HG03442 (cell line): ENCODE measurements at regions not wholly inside any gene's neighbourhood (a gene's known extent, or its start where the extent isn't known, plus 50 kb on each side); places are given as distances from the start of the nearest gene placed in this dataset.
"Not testable (repeated sequence)": the region's sequence is repeated elsewhere in the genome, so short reads cannot be mapped to it uniquely, and the experiment has no call there.

Experiments used
- ATAC-seq: cut with Tn5 transposase; IDR thresholded peaks from one replicate; pipeline ENCODE4 v1.9.1; 2021; ENCODE audit warnings: mild to moderate bottlenecking, moderate library complexity; ENCODE audit not compliant: unreplicated experiment

DNA sequence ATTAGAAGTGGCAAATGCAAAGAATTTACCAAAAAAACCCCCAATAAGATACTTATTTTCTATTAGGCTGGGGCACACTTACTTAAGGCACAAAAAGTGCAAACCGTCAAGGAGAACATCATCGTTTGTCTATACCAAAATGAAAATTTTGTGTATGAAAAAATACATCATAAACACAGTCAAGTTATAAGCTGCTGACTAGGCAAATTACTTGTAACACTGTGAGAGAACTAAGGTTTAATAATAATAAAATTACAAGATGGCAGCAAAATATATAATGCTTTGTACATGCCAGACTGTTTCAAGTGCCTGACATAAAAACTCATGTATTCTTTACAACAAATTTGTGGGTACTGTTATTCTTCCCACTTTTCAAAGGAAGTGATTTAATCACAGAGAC is 297.2 kb upstream of the CRBN start:
- ATAC-seq = no peak

DNA sequence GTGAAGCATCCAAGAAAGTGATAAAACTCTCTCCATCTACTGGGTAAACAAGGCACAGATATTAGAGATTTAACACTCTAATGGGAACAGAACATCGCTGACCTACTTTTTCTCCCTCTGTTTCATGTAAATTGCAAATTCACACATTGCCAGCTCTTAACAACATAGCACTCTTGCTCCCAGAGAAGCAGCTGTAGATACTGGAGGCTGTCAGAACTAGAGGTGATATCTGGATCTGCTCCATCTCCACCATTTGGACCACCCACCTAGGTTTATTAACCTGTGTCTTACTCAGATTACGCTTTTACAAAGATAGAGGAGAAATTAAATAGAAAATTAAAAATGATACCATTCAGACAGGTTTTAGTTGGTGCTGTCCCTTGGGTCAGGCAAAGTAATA is 289.1 kb upstream of the CRBN start:
- ATAC-seq = no peak

DNA sequence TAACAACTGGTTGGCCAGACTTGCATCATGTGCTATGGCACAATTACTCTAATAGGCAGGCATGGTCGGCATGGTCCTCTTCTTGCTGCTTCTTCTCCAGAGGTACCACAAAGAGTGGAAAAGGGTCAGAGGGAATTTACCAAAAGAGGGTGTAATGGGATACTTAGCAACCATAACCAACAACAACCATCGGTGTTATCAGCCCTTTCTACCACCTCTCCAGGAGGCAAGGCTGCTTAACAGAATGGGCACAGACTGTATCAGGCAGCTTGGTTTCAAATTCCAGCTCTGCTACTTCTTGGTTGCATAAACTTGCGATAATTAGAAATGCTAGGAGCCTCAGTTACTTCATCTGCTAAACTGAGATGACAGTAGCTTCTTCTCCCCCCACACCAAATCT is 284.6 kb upstream of the CRBN start:
- no peak for ATAC-seq

DNA sequence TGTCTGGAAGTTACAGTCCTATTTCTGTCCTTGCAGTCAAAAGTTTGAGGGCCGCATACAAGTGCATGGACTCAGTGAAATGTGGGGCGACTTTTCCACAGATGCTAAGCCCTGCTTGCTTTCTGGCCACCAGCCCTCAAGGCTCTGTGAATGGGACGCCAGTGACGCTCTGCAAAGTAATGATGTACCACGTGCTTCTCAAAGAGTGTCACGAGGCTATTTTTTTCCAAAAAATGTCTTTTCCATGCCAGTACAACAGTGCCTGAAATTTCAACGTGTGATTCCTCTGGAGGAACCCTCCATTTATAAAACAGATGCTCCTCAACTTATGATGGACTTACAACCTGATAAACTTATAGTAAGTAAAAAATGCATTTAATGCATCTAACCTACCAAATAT is 281.8 kb upstream of the CRBN start:
- ATAC-seq = no peak

DNA sequence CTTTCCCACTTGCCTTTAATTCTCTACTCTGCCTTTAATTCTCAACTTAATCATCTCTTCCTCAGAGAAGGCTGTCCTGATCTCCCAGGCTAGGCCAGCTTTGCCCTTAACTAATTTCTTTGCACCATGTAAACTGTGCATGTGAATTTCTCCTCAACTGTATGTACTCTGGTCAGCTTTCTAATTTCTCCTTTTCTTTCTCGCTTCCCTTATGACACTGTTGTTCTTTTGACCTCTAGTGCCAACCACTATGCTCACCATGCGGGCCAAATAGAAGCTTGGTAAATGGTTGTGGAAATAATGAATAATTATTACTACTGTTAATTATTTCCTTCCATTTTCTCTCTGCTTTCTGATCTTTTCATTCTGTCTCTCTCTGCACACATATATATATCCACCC is 269.0 kb upstream of the CRBN start:
- no peak for ATAC-seq

DNA sequence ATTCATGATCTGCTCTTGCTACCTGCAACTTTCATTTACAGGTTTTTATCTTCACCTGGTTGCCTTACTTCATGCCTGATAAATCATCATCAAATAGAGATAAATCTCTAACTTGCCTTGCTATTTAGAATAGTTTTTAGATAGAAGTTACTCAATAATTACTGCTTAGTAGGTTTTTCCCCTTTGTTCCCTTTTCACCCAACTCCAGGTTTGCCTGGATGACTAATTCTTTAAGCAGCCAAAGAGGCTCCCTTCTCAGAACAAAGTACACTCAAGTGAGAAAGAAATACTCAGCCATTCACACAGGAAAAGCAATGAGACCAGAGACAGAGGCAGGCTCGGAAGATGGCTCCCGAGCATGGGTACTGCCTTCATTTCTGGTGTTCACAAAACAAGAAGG is 268.1 kb upstream of the CRBN start:
- no peak for ATAC-seq

DNA sequence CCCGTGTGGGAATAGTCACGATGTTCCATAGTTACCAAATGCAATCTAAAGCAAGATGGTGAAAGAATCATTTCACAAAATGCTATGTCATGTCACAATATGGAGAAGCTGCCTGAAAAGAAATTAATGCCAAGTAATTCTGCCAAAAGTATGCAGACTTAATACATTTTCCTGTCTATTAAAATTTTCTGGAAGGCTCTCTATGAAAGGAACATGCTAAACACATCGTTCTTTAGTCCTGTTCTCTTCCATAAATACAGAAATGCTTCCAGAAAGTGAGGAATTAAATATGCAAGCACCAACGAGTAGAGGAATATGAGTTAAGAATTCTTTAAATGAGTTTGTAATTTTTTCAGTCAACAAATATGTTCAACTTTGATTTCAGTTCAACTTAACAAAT is 266.8 kb upstream of the CRBN start:
- no peak for ATAC-seq

DNA sequence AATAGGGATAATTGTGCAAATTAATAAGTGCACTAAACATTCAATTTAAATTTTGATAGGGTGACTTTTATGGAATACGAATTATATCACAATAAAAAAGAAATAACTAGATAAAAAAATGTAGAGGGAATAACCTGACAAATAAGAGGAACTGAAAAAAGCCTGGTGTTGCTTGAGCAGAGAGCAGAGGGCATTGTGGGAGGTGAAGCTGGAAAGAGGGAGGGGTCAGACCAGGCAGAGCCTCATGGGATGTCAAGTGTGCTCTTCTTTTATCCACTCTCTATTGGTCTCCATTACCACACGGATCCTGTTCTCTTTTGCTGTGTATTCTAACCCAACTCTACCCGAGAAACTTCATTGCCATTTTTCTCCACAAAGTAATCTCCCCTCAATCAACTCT is 264.0 kb upstream of the CRBN start:
- ATAC-seq = peak; percentile 53

DNA sequence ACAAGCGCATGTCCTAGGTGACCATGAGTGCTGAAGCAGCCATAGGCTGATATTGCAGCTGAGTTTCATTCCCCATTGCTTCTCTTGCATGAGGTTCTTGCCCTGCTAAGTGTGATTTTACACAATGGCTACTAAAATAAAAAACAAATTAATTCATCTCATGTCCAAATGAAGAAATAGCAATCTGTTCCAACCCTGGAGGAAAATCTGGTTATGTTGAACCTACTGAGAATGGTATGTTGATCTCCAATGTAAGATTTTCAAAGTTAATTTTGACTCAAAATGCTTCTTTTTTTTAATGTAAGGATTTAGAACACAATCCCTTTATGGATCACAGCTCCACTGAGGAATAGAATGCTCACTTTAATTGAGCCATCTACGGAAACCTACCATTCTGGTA is 254.2 kb upstream of the CRBN start:
- ATAC-seq = no peak

DNA sequence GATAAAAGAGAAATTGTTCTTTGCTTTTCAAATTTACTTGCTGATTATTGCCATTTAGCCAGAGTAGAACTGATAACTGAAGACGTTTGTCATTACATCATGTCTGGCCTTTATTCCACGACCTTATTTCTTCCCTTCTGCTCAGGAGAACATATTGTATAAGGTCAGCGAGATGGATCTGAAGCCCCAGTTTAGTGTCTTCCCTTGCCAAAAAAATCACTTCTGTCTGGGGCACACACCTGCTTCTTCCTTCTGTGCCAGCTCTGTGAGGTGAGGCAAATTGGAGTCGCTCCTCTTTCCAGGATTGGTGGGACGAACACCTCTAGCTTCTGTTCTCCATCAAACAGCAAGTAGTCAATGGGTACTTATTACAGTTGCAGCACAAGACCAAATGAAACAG is 250.3 kb upstream of the CRBN start:
- no peak for ATAC-seq

DNA sequence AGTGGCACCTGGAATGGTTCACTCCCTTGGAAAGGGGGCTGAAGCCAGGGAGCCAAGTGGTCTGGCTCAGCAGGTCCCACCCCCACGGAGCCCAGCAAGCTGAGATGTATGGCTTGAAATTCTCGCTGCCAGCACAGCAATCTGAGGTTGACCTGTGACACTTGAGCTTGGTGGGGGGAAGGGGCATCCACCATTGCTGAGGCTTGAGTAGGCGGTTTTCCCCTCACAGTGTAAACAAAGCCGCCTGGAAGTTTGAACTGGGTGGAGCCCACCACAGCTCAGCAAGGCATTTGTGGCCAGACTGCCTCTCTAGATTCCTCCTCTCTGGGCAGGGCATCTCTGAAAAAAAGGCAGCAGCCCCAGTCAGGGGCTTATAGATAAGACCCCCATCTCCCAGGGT is 228.2 kb upstream of the CRBN start:
- ATAC-seq = not testable (repeated sequence)

DNA sequence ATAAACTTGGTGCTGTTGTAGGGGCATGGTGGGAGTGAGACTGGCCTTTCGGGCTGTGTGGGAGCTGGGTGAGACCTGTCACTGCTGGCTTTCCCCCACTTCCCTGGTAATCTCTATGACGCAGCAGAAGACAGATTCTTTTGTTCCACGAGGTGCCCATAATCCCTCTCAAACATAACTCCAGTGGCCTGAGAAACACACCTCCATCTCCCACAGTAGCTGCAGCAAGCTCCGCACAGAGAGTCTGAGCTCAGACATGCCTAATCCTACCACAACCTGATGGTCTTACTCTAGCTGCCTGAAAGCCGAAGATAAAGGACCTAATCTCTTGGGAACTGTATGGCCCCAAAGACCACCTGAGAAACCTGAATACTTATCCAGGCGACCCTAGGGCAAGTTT is 225.6 kb upstream of the CRBN start:
- no peak for ATAC-seq

DNA sequence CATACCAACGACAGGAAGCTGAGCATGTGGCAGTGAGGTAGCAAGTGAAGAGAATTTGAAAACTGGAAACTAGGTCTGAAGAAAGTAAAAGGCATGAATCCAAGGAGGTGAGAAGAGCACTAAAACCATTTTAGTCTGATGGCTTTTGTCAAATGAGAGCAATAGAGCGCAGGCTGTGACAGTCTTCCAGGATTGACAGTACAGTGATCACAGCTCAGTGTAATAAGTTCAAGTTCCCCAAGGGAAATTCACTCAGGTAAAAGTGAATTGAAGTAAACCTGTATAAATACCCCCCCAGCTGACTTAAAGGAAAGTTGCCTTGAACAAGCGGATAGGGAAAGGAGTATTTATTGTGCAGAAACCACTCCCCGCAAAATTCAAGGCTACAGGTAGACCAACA is 224.2 kb upstream of the CRBN start:
- no peak for ATAC-seq

DNA sequence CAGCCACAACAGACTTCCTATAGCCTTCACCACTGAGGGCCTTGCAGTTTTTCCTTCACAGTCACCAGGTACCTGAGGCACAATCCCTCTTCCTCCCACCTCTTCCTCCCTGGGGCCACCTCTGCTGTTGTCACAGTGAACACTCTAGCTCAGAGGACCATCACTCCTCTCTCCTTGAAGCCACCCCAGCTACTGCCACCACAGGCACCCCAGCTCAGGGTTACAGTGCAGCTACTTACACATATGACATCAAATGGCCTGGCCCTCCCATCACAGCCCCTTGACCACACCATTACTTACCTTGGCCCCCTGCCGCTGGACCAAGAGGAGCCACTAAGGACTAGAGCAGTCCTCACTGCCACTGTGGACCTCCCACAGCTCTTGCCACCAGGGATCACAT is 213.5 kb upstream of the CRBN start:
- no peak for ATAC-seq

DNA sequence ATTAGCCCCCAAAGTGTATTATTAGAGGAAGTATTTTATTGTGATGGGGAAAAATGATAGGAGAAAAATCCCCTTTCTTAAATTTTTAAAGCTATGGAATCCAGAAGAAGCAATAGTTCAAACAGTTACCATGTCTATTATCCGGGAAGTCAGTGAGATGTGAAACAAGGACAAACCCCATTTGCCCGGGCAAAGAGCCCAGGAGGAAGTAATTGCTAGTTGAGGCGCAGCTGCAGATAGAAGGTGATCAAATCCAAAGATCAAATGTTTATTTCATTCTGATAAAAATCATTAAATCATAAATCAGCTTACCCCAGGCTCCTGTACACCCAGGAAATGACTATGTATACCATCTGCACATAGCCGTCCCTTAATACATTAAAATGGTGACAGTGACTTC is 204.0 kb upstream of the CRBN start:
- no peak for ATAC-seq

DNA sequence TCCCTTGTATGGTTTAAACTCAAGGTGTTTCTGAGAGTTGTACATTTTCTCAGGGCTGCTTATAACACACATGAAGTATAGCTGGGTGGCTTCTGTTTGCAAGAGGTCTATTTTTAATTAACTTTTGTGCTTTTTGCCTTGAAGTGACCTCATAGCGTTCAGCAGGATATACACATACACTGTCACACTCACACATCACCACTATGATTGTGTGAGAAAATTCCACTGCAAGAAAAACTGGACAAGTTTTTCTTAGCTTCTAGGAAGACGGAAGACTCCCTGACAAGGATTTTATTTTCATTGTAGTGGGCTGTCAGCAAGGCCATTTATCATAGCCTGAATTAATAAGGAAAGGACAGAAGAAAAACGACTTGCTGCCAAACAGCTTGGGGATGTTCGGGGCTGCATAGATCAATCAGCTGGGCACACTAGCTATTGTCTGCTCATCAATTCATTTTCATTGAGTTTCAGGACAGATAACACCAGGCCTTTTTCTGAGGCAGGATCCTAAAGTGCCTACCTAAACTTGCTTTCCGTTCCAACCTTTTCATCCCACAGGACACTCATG is 192.8 kb upstream of the CRBN start:
- no peak for ATAC-seq

DNA sequence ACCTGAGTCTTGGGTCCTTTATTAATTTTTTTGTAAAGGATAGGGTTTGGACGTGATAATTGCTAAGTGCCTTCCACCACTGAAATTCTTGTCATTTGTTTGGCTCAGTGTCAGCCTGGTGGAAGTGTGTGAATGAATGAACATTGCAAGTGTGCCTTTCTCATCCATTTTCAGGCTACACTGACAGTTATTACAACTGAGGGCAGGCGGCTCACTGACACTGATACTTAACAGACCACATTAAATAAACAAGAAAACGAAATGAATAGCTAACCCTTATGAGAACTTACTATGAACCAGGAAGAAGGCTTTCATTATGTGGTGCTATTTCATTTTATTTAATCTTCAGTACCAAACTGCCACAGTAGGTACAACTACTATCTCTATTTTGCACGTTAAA is 188.8 kb upstream of the CRBN start:
- ATAC-seq = no peak

DNA sequence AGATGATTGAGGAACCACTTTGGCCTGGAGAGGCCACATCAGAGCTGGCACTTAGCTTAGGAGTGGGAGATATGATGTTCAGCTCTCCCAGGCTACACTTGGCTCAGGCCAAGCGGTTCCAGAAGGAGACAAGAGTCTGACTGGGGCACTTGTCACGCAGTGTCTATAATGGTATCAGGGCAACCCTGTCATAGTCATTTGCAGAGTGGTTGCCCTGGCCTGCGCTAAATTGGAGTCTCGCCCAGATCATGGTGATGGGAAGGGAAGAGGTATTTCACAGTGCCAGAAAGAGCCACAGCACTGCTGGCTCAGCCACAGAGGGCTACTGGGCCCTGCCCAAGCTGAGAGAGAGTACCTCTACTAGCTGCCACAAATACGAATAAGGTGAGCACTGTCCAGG is 186.9 kb upstream of the CRBN start:
- ATAC-seq = no peak

DNA sequence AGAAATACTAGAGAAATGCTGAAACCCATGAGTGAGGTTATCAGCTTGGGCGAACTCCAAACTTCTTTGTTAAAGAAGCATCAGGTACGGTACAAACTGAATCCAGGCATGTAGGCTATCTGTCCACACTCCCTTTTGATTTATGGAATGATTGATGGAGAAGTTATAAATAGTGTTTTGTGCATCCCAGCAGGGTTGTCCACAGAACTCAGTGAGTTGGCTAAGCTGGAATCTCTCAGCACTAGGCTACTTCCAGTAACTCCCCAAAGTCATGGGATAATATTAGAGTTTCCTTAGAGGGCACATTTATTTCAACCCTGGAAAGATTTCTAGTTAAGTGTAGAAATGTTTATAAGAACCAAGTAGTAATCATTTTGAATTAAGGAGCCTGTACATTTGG is 186.2 kb upstream of the CRBN start:
- no peak for ATAC-seq

DNA sequence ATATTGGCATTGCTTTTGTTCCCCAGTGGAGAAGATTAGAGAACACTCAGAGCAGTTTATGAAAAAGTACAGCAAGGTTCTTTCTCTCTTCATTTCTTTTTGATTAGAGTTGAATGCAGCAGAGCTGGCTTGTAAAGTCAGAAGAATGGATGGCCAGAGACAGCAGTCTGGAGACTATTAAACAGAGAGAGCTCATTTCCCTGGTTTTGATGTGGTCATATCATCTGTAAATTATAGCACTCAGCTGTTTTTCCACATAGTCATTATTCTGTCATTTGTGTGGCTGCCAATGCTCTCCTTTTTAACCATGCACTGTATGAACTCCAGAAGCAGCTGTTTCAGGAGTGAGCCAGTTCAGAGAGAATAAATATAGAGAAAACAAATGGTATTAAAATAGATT is 177.4 kb upstream of the CRBN start:
- no peak for ATAC-seq

DNA sequence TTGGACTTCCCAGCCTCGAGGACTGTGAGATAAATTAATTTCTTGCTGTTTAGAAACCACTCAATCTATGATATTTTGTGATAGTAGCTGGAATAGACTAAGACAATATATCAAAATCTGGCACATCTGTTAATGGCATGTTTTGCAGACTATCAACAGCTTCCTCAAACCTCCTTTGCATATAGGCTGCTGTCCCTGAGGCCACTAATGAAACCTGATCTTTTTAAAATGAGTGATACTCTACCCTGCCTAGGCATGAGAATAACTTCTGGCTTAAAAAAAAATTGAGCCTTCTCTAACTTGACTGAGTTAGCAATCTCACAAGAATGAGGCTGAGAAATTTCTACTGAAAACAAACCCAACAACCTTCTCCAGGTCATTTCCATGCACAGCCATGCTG is 176.0 kb upstream of the CRBN start:
- ATAC-seq = no peak

DNA sequence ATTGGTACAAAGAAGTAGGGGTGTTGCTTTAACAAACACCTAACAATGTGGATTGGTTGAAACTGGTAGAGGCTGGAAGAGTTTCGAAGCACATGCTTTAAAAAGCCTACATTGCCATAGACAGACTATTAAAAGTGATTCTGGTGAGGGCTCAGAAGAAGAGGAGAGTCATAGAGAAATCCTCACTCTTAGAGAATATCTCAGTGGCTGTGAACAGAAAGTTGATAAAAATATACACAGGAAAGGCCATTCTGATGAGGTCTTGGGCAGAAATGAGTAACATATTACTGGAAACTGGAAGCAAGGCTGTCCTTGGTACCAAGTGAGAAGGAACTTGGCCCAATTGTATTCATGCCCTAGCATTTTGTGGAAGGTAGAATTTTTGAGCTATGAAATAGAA is 173.7 kb upstream of the CRBN start:
- ATAC-seq = peak; percentile 95

DNA sequence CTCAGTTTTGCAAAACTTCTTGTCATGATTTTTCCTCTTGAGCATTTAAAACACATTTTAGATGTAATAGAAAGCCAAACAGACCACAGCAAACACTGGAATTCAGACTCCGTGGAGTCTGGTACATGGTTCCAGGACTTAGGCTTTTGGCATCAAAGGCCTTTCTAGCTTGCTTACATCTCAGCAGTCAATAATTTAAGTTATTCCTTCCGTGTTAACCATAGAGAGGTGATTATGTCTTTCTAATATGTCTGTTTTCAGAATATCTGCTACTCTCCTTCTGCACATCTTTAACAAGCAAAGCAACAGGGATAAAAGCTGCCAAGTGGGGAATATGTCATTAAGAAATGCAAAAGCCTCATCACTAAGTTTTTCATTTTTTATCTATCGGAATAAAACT is 171.7 kb upstream of the CRBN start:
- ATAC-seq = no peak

DNA sequence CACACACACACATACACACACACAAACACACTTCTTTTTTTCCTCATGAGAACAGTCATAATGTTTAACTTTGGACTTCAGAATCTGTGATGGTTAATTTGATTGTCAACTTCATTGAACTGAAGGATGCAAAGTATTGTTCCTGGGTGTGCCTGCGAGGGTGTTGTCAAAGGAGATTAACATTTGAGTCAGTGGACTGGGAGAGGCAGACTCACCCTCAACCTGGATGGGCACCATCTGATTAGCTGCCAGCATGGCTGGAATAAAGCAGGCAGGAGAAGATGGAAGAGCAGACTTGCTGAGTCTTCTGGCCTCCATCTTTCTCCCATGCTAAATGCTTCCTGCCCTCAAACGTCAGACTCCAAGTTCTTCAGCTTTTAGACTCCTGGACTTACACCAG is 167.6 kb upstream of the CRBN start:
- not testable (repeated sequence) for ATAC-seq
